ENCODE measurements at regions not wholly inside any gene's neighbourhood (a gene's known extent, or its start where the extent isn't known, plus 50 kb on each side); places are given as distances from the start of the nearest gene placed in this dataset.
"Not testable (repeated sequence)": the region's sequence is repeated elsewhere in the genome, so short reads cannot be mapped to it uniquely, and the experiment has no call there.

DNA sequence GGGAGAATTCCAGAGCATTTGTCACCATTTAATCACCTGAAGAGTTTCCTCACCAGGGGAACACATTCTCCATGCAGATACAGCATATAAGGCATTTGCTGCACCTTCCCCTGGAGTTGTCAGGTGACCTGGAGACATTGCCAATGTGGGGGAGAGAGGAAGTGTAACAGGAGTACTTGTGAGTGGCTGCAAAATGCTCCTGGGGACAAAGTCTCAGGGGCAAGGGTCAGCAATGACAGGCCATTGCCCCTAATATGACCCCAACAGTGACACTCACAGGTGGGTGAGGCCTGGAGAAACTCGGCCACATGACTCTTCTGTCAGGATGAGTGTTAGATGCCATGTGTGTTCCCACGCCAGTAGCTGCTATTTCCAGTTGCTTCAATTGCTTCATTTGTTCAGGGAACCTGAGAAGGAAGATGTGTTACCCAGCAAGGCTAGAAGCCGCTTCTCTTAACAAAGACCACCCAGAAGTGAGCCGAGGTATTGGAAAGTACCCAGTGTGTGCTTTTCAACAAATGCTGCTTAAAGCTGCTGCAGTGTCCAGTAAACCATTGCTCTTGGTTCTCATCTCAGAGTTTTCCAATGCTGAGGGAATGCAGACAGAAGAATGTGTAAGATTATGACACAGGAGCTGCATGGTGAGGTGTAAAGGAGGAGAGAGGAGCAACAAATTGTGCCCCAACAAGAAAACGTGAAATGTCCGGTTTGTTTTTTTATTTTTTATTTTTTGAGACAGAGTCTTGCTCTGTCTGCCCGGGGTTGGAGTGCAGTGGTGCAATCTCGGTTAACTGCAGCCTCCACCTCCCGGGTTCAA lies 128.2 kb upstream of the SLC44A1 start:
- no peak for ATAC-seq

DNA sequence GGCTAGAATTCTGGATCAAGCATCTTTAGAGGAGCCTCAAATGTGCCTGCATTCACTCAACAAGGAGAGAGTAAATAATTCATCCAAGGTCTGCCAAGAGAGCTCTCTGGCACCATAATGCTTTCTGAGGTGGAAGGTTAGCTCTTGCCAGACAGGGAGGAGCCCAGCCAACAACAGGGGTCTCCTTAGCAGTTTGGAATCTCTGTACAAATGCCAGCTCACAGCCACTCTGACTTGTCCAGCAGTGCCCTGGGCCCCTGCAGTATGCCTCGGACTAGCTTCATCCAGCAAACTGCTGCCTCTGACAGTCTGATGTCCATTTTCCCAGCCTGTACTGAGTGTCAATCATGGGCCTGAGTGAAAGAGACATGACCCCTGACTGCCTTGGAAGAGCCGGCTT lies 127.2 kb upstream of the SLC44A1 start:
- no peak for ATAC-seq

DNA sequence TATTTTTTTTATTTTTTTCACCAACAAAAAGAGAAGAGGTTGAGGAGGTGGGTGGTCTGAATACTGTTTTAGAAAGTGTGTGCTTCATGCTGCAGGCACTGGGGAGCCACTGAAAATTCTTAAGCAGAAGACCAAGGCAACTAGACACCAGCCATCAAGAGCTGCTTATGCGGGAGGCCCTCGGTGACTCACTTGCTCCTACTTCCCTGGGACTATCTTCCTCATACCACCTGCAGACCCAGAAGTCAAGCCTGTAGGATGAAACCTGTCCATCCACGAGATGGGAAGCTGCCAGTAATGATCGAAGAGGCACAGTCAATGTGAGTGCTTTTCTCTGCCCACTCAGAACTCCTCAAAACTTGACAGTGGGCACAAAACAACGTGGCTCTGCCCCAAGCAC lies 125.8 kb upstream of the SLC44A1 start:
- ATAC-seq = no peak

DNA sequence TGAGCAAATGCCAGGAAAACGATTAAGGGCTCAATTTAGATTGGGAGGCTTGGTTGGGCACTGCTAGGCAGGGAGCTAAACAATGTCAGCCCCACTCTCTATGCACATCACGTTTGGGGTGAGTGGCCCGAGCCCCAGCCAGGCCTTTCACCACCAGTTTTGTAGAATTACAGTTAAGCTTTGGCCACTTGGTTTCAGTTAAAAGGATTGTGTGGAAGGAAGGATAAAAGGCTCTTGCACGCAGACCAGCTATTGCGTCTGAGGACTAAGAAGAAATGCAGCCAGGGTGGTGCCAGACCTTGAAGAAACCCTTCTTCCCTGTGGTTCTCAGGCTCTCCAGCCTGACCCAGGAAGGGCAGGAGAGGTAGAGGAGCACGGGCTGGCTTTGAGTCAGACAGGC lies 125.3 kb upstream of the SLC44A1 start:
- no peak for ATAC-seq

DNA sequence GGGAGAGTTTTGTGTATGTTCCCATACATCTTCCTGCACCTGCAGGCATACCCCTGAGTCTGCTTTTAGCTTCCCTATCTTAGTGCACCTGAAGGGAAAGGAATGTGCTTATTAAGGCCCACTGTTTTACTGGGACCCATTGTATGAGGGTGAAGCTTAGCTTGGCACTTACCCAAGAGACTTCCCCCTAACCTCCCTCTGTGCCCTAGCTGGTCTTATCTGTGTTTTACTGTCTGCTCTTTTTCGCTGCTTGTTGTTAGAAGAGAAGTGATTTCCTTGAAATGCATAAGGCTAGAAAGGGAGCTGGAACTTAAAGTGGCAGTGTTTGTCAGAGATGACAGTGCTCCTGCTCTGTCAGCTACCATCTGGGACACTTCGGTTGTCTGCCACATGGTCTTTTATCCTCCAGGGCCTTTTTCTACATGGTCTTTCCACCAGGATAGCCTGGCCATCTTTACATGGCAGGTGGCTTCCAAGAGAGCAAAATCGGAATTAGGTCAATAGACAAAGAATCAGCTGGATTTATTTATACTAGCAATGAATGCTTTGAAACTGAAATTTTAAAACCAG lies 122.5 kb upstream of the SLC44A1 start:
- no peak for ATAC-seq

DNA sequence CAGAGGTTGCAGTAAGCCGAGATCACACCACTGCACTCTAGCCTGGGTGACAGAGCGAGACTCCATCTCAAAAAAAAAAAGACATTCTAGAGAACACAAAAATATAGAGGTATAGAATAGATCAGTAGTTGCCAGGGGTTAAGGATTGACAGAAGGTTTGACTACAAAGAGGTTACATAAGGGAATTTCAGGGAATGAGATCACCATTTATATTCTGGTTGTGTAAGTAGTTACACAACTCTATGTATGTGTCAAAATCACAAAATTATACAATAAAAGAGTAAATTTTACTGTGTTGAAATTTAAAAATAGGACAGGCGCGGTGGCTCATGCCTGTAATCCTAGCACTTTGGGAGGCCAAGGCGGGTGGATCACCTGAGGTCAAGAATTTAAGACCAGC lies 119.9 kb upstream of the SLC44A1 start:
- ATAC-seq = not testable (repeated sequence)

DNA sequence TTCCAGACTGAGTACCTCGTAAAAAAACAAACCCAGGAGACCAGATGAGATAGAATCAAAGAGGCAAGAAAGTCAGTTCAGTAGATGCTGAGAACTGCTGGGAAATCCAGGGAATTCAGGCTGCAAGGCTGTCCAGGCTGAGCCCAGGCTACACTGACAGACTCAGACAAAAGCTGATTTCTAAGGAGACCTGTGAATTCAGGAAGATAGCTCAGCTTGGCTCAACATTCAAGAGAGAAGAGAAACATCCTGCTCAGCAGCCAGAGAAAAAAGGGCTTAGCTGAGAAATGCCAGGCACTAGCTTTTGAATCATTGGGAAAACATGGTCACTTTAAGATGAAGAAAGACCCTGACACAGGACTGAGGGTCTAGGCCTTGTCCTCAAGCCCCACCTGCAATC lies 118.2 kb upstream of the SLC44A1 start:
- no peak for ATAC-seq

DNA sequence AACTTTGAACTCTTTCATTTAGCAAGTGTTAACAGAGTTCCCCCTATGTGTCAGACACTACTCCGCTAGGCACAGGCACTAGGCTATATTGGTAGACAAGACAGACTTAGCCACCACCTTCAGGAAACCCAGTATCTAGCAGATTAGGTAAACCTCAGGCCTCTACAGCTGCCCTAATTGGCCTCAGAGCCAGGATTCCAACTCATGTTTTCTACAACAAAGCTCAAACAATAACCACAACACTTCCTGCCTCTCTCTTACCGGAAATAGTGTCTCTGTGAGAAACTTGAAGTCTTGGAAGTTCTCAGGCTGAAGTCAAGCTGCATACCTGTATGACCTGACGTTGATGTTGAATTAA lies 116.6 kb upstream of the SLC44A1 start:
- ATAC-seq = peak; percentile 69

DNA sequence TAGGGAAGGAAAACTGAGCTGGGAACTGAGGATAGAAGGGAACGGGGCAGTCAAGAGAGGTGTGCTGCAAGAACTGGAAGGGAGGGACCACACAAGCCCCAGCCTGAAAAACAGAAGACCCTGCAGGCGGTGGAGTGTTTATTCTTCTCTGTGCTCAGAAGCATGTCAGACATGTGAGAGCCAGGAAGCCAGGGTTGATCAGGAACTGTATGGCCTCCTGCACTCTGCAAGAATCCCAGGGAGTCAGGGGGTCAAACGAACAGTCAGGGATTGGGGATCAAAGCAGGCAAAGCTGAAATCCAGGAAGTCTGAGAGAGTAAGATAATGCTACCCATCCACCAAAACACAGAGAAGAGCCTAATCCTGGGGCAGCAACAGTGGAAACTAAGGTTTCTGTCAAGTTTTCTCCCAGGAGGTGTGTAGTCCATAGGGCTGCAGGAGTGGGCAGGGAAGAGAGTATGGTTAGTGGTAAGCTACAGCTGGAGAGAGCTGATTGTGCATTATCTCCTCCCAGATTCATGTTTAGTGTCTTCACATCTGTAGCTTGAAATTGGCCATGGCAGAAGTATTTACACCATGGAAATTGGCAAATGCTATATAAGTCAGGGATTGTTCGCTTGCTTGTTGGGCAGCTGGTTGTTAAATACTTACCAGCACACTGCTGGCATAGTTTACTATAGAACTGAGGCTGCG lies 115.4 kb upstream of the SLC44A1 start:
- ATAC-seq = peak; percentile 47

DNA sequence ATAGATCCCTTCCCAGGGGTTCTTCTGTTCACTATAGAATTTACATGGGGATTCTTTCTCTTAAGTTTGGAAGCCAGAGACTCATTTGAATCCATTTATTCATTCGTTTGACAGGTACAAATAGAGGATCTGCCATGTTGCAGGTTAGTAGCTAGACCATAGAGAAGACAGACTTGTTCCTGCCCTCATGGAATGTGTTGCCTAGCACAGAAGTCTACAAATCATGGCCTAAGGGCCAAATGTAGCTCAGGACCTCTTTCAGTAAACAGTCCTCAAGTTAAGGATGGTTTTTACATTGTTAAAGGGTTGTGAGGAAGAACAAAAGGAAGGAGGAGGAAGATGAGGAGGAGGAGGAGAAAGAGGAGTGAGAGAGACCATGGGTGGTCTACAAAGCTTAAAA lies 114.7 kb upstream of the SLC44A1 start:
- no peak for ATAC-seq

DNA sequence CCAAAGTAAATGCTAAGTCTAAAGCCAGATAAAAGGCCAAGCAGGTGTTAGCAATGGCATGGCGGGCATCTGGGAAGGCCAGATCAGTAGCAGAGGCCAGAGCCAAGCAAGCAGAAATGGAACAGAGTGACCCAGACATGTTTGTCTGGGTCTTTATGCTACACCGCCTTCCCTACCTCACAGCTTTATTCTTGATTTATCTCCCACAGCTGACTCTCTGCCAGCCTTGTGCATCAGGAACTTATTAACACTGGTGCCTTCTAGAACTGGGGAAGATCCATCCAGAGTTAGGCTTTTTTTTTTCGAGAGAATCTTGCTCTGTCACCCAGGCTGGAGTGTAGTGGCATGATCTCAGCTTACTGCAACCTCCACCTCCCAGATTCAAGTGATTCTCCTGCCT lies 112.5 kb upstream of the SLC44A1 start:
- no peak for ATAC-seq

DNA sequence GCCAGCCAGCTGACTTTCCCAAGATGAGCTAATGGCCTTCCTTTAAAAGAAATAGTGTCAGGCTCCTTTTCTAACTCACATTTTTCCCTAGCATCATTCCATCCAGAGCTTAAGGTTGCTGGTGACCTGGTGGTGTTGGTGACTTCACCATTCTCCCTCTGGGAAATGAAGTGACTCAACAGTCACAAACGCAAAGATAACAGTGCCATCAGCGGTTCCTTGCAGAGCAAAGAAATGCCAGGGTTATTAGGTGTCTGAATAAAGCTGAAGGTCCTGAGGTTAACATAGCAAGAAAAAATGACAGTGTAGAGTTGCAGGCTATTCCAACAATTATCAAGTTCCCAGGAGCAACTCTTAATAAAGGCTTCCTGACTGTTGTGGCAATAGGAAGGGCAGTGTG lies 111.8 kb upstream of the SLC44A1 start:
- ATAC-seq = no peak

DNA sequence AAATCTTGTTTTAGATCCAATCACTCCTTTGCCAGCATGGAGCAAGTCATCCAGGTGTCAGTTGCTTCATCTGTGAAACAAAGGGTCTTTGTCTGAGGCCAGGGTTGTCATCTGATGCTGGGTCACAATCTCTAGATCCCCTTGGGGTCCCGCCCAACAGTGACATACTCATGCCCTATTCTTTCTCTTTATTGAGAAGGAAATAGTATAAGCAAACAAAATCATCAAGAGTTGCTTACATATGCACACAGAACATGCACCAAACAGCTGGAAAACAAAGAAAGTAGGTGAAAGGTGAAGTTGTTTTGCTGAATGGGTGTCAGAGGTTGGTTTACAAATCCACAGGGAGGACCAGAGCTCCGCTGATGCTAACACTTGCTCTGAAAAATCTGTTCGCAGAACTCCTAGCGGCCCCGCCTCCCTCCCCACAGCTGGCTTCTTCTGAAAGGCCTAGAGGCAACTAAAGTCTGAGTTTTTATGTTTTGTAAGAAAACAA lies 106.1 kb upstream of the SLC44A1 start:
- peak; percentile 25 for ATAC-seq

DNA sequence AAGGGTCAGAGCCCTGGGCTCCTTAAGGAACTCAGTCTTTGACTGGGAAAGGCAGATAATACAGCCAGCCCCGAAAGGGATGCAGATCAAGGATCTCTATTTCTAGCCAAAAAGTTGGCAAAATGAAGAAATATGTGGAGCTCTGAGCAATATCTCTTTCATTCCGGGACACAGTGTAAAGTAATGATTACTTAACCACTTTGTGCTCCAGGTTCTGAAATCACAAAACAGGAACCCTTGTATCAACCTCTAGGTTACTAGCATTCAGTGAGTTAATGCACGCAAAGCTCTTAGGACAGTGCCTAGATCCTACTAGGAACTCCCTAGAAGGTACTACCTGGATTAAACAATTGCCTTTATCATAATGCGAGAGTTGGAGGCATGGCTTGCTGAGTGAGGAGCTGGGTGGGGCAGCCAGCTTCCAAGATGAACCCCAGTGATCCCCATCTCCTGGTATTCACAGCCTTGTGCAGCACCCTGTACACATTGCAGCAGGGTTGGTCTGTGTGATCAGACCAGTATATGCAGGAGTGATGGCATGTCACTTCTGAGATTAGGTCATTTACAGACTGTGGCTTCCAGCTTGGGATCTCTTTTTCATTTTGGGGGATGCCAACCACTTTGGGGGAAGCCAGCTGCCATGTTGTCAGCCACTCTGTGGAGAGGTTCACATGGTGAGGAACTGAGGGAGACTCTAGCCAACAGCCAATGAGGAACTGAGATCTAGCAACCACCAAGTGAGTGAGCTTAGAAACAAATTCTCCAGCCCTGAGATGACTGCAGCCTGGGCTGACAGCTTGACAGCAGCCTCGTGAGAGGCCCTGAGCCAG lies 103.1 kb upstream of the SLC44A1 start:
- ATAC-seq = peak; percentile 24

DNA sequence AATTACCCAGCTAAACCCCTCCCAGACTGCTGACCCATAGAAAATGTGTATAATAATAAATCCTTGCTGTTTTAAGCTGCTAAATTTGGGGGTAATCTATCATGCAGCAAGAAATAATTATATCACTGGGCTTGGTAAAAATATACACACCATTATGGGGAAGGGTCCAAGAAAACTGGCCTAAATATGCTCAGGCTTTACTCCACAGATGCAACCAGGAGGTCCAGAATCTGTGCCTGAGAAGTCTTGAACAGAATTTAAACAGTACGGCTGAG lies 102.5 kb upstream of the SLC44A1 start:
- no peak for ATAC-seq

DNA sequence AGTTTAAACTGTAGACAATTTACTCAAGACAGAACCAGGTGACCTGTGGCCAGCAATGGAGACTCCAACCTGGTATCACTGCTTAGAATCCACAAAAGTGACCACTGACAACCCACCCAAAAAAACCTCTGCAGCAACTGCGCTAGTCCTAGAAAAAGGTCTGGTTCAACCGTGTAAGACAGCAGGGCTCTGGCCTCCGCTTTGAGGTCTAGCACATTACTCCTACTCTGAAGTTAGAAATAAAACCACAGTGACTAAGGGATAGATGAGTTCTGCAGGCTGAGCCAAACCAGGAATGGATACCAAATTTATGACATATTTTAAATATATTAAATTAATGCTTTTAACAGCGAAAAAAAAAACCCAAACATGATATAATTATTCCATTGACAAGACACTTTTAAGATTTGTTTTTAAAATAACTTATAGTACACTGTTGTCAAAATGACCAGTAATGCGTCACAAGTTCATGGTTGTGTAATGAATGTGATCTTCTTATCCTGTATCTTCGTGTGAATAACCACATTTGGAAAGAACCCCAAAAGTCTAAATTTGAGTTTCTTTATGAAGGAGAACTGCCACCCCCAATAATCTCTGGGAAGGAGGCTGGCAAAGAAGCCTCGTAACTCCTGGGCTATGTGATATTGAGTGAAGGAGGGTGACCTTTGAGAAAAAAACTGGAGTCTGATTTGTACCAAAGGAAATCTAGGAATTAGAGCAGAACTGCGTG lies 101.9 kb upstream of the SLC44A1 start:
- ATAC-seq = no peak

DNA sequence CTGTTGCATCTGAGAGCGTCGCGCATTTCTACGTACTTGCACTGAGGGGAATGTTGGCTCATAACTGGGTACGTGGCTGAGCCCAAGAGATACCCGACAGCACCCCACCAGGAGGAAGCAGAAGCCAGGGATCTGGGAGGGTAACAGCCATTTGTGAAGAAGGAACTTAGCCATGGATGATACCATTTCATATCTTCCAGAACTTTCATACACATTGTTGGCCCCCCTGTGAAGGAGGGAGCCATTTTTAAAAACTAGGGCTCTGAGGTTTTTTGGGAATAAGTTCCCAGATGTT lies 101.4 kb upstream of the SLC44A1 start:
- ATAC-seq = no peak

DNA sequence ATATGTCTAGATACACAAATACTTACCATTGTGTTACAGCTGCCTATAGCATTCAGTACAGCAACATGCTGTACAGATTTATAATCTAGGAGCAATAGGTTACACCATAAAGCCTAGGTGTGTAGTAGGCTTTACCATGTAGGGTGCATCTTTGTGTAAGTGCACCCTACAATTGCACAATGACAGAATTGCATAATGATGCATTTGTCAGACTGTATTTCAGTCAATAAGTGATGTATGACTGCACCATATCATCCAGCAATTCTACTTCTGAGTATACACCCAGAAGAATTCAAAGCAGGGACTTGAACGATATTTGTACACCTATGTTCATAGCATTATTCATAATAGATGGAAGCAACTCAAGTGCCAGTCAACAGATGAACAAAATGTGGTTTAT lies 100.4 kb upstream of the SLC44A1 start:
- peak; percentile 93 for ATAC-seq

DNA sequence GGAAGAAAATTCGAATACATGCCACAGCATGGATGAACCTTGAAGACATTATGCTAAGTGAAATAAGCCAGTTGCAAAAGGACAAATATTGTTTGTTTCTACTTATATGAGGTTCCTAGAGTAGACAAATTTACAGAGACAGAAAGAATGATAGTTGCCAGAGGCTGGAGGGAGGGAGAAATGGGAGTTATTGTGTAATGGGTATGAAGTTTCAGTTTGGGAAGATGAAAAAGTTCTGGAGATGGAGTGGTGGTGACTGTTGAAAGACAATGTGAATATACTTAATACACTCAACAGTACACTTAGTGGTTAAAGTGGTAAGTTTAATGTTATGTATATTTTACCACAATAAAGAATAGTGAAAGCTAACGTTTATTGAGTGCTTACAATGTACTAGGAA lies 99.6 kb upstream of the SLC44A1 start:
- ATAC-seq = no peak

DNA sequence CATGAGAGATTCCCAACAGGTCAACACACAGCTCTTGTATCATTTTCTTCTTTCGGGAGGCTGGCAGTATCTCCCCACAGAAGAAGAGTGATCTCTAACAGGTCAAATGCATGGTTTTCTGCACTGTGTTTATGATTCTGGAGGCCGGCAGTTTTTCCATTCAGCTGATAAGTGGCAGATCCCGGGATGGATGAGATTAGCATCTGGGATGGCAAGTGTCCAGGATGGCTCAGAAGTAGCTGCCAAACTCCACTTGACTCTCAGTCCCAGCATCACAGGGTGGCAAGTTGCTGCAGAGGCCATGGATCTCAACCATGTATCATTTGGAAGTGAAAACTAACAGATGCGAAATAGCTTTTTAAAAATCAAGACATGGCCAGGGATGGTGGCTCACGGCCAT lies 97.8 kb upstream of the SLC44A1 start:
- ATAC-seq = no peak

DNA sequence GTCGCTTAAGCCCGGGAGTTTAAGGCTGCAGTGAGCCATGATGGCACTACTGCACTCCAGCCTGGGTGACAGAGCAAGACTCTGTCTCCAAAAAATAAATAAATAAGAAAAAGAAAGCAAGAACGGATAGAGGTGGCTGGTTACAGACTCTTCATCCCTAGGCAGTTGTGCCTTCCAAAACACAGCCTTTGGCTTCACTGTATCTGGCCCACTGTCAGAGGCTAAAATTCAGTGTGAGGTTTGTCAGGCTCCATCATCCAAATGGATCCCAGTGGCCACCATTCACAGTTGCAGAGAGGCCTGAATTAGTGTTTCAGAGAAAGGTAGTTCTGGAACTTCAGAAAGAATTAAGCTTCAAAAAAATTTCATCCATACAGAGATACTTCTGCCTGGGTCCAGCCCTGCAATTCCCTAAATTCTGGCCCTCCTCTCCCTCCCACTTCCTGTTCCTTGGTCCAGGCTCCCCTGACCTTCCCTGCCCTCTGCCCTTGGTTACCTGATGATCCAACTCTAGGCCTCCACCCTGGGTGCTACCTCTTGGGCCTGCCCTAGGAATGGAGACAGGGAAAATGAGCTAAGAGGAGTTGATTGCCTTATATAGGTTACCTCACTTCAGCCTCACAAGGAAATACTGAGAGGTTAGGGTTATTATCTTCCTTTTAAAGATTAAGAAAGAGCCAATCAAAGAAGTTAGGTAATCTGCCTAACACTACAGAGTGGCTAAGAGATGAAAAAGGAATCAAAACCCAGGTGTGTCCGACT lies 97.2 kb upstream of the SLC44A1 start:
- ATAC-seq = no peak

Data from esophagus mucosa (tissue), 1 donor.